OCI-LY7 (cell line): ENCODE measurements at regions not wholly inside any gene's neighbourhood (a gene's known extent, or its start where the extent isn't known, plus 50 kb on each side); places are given as distances from the start of the nearest gene placed in this dataset.
"Not testable (repeated sequence)": the region's sequence is repeated elsewhere in the genome, so short reads cannot be mapped to it uniquely, and the experiment has no call there.

Experiments used
- CTCF ChIP-seq: fragments of 200-600 bp; sonication (generic); conservative IDR thresholded peaks from 2 replicates; pipeline ENCODE4 v1.5.1; 2014; ENCODE audit warnings: mild to moderate bottlenecking, antibody characterized with exemption, low read length, moderate library complexity, mixed read lengths
- EZH2phosphoT487 ChIP-seq: fragments of 200-600 bp; sonication (generic); IDR thresholded peaks from 2 replicates; pipeline ENCODE4 v1.6.1; 2018; ENCODE audit warnings: low read depth, borderline replicate concordance, mild to moderate bottlenecking, mixed run types, antibody characterized with exemption, low read length, moderate library complexity, mixed read lengths

GRCh38 chr3:22706922-22707321 is 496.2 kb upstream of the UBE2E2 start:
- TF ChIP-seq CTCF, EZH2phosphoT487: not testable (repeated sequence)
